GM12801 (cell line): ENCODE measurements at regions not wholly inside any gene's neighbourhood (a gene's known extent, or its start where the extent isn't known, plus 50 kb on each side); places are given as distances from the start of the nearest gene placed in this dataset.

Experiments
- CTCF ChIP-seq: IDR thresholded peaks from one replicate; pipeline ENCODE4 v1.5.1; 2011; ENCODE audit warnings: control low read depth; ENCODE audit not compliant: insufficient read length; ENCODE audit errors: extremely low read depth

DNA sequence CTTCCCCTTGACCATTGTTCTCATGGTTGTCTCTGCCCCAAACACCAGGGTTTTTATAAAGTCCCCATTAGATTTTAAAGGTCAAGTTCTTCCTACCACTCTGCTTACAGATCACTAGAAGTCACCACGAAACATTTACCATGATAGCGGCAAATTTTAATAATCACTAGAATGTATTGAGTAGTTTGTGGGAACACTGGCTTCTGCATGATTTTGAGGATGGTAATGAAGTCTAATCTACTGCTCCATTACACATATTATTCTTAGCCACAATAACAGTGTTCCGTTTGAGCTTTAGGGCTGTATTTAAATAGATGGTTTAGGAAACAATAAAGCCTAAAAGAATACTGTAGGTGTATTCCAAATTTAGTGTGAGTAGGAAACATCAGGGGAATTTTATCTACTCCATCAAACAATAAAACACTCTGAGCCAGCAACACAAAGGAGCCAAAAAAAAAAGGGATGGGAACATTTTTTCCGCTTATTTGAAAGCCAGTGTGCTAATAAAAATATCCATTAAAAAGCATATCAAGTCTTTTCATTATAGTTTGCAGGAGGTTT lies 49.7 kb downstream of the KLF12 start:
- TF ChIP-seq CTCF = no peak

GRCh38 chr13:74082741-74083160 lies 51.5 kb downstream of the KLF12 start:
- no peak for TF ChIP-seq CTCF

- TF ChIP-seq CTCF = no peak
Measured at GRCh38 chr13:74080762-74081161, 53.4 kb downstream of the KLF12 start.

GRCh38 chr13:74077792-74078191 lies 56.4 kb downstream of the KLF12 start:
- TF ChIP-seq CTCF = no peak

GRCh38 chr13:74077375-74077774 lies 56.8 kb downstream of the KLF12 start:
- no peak for TF ChIP-seq CTCF

DNA sequence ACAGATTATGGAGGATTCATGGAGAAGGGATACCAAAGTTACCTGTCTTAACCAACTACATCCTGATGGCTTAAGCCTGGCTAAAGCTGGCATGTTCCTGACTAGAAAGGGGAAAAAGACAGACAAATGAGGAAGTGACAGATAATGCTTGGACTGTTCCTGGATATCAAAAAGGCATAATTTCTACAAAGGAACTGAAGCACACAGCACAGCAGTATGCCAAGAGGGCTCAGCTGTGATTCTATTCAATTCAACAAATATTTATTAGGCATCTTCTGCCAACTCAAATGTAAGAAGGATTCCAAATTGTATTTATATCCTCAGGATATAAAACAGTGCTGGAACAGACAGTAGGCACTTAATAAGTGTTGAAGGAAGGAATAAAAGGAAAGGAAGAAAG lies 59.5 kb downstream of the KLF12 start:
- TF ChIP-seq CTCF = no peak

GRCh38 chr13:74073274-74073673 lies 60.9 kb downstream of the KLF12 start:
- TF ChIP-seq CTCF = no peak
